Right lung (tissue), 2 donors: ENCODE measurements at regions not wholly inside any gene's neighbourhood (a gene's known extent, or its start where the extent isn't known, plus 50 kb on each side); places are given as distances from the start of the nearest gene placed in this dataset.
A peak's percentile ranks its signal among the peaks of the same experiment; 100 is the strongest.
"Not testable (repeated sequence)": the region's sequence is repeated elsewhere in the genome, so short reads cannot be mapped to it uniquely, and the experiment has no call there.

Experiments used
- DNase-seq, 2 donors: peaks; one replicate each; pipeline ENCODE4 v3.0.0-alpha.2; 2013

DNA sequence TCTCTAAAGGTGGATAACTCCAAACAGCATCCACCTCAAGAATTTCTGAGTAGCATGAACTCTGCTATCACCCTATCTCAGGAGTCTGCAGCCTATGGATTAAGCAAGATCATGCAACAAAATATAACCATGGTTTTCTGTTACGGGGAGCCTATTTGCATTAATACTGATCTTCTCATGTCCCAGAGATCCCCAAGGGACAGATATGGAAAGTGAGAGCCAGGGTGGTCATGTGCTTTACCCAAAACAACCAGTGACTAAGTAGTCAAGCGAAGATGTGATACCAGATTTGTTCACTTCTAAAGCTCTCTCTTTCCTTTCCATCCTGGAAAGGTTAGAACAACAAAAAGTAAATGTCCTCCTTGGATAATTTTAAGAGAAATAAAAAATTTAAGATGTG, 125.1 kb downstream of the PRRX1 start:
- no peak for DNase-seq

DNA sequence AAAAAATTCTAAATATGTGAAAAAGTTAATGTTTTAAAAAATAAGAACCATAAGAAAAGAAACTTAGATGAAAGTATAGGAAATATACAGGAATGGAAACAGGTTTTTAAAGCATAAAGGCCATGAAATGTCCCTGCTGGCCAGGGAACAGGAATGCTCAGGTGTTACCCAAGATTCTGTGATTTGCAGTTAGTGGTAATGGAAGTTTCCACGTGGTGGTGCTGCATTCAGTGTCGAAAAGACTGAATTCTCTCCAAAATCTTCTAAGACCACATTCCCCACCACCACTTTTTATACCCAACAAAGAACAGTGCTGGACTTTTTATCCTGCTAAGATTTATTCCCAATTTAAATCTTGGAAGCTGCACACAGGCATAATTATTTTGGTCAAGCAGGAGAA, 126.2 kb downstream of the PRRX1 start:
- DNase-seq: no peak

DNA sequence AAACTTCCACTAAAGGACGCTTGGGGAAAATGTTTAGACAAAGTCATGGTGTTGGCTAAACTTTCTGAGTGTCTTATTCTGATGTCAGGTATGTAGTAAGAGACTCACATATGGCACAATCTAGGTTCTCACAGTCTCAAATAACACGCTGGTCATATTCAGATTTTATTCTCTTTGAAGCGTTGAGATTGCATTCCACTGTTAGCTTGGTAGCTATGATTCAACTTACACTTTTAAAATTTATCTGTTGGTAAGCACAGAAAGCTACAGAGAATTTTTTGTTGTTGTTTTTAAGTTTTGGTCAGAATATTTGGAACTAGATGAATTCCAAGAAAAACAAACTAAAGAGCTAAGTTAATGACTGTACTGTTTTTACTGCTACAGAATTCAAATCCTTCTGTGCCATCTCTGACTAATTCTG, 126.7 kb downstream of the PRRX1 start:
- DNase-seq: no peak

DNA sequence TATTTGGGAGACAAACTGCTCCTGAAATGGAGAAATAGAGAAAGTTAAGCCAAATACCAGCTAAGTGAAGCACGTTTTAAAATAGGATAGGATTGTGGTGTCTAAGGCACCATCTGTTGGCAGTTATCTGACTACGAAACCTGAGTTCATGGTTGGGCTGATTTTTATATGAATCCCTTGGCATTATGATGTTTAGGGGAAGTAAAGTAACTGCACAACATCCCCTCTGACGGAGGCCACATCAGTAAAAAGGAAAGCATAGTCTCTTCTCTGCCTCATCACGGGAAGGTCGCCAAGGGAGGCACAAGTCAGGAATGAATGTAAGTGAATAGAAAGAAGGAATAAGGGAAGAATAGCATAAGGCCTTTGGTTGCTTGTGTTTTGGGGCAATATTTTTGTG, 128.0 kb downstream of the PRRX1 start:
- DNase-seq: no peak

DNA sequence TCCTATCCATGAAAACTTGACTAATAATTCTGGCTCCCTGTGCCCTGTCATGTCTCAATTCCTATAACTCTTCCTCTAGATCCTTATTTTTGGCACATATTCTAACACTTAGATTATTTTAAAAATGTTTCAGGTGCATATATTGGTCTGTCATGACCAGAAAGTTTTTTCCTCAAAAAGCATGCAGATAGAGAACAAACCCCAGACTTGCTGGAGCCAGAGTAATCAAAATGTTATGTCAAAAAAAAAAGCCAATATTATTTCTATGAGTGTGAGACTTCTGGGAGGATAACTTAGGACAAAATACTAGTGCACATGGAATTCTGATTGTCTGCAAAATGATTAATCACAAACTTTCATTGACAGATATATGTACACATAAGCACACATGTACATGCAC, 135.1 kb upstream of the MROH9 start:
- DNase-seq: no peak

DNA sequence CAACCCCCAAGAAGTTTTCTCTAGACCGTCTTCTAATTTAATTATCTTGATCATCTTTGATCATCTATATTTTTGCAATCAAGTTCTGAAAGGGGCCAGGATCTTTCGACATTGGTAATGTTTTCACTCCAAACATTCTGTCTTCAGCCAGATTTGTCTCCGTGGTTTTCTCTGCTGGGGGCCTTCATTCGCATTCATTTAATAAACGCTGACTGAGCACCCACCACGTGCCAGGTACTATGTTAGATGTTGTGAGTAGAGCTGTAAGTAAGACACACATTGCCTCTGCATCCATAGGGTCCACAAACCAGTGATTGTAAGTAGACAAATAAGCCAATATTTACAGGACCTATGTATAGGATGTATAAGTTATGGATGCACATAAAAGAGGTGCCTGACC, 134.5 kb upstream of the MROH9 start:
- DNase-seq: no peak

DNA sequence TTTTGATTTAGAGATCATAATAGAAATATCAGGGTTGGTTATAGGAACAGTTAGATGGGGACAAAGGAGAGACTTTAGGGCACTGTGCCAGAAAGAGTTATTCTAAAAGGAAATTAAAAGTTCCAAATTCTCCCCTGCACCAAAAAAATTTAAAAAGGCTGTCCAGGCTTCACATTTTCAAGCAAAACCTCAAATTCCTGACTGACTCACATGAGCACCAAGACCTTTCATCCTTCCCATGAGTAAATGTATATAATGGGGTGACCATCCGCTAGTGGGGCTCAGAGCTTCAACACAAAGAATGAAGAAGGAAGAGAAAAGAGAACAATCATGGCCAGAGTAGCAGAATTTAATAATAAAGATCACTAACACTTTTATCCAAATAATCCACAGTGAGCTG, 131.6 kb upstream of the MROH9 start:
- no peak for DNase-seq

DNA sequence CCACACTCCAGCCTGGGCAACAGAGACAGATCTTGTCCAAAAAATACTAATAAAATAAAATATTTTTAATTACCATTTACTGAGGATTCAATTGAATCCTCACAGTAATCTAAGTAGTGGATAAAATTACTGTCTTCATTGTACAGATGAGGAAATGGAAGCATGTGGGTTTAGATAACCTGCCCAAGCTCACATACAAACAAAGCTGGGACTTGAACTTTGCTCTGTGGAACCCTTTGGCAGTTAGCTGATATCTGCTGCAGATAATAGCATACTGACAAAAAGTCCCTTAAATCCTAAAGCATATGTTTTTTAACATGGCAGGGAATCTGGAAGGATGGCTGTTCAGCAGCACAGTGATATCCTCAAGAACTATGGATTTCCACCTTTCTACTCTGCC, 130.9 kb upstream of the MROH9 start:
- DNase-seq: no peak

DNA sequence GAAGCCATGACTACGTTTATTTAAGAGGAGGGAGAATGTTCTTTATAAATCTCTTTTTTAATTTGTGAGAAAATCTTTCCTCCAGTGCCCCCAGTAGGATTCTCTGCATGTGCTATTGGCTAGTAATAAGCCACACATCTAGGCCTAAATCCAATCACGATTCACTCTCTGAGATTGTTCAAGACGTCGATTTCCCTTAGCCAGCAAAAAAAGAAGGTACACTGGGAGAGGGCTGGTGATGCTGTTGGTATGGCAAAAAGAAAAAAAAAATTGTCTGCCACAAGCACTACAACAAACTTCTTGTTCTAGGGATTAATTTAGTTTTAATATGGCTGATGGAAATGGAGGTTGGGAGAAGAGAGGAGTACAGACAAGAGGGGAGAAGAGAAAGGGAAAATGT, 130.5 kb upstream of the MROH9 start:
- no peak for DNase-seq

DNA sequence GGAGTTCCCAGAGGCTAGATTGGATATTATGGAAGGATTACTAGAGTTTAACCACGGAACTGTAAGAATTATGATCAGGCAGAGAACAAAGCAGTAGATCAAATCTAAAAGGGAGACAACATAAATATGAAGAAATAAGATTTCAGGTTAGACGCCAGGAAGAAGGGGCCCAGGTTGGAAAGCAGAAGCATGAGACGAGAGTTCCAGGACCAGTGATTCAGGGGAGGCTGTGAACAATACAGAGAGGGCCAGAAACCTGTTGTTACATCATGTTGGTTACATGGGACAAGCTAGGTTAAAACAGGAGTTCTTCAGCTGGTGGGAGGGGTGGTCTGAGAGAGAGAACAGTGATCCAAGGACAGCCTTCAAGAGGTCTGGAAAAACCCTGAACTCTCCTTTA, 128.4 kb upstream of the MROH9 start:
- no peak for DNase-seq

DNA sequence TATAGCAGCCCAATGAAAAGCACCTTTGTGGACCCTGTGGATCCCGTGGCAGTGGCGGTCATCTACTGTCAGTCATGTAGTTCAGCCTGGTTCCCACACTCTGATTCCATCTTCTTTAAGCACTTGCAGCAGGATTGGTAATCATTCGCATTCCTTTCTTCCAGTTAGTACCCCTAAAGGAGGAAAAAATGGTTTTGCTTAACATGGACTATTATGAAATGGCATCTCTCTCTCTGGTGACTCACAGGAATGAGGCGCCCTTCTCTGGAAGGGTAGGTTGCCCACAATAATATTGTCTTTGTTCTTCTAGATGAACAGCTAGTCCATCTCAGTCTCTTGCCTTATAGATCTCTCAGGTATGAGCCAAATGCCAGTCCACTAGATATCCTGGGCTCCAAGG, 127.9 kb upstream of the MROH9 start:
- DNase-seq: no peak

DNA sequence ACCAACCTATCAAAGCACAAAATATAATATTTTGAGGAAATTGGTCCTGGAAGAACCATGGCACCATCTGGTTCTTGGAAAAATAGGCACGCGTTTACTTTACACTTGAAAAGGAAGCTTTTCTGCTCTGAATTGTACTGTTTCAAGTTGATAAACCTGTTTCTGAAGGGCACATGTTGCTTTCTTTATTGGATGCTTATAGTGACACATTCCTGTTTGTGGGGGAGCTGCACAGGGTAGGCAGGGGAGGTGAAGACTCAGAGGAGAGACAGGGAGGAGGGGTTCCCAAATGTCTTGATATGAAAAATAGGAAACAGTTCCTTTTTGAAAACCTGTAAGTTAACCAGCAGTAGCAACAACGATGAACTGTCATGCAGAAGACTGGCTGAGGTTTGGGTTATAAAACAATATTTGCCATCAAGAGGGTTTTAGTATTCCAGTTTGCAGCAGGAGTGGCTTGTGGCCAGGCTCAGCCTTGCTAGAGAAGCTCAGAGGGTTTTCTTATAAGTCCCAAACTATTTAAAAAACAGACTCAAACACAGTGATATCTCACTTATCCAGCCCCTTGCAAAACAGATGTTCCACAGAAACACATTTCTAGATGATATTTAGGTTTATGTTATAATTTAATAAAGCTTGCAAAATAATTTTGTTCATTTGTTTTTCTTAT, 127.0 kb upstream of the MROH9 start:
- peak; percentile 33 to 36 for DNase-seq

DNA sequence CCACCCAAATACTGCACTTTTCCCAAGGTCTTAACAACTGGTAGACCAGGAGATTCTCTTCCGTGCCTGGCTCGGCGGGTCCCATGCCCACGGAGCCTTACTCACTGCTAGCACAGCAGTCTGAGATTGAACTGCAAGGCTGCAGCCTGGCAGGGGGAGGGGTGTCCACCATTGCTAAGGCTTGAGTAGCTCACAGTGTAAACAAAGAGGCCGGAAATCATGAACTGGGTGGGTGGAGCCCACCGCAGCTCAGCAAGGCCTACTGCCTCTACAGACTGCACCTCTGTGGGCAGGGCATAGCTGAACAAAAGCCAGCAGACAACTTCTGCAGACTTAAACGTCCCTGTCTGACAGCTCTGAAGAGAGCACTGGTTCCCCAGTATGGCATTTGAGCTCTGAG, 124.3 kb upstream of the MROH9 start:
- DNase-seq: not testable (repeated sequence)

DNA sequence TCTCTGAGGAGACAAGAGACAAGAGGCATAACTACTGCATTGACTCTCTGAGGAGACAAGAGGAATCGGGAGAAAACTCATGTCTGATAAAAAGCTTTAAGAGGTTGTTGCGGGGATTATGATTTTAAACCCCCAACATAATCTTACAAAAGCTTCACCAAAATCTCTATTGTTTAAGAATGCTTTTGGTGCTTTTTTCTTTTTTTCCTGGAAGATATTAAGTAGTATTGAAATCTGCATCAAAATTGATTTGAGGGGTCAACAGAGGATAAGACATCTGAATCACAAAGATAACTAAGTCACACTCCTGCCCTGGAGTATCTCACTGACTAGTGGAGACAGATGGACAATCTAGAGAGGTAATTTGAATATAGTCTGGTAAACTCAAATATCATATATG, 115.6 kb upstream of the MROH9 start:
- no peak for DNase-seq

DNA sequence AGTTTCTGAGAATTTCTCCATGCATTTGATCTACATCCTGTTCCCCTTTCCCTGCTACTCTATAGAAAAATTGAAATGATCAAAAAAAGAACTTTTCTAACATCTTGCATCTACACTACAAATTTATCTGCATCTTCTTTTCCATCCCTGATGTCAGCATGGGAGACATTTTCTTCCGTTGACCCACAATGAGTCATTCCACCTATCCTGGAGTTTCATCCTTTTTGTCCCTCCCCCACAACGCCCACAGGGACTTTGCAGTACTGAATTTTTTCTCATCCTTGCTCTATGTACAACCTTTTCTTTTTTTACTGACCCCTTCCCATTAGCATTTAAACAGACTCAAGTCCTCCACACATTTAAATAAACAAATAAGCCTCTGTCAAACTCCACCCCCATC, 112.2 kb upstream of the MROH9 start:
- DNase-seq: no peak

DNA sequence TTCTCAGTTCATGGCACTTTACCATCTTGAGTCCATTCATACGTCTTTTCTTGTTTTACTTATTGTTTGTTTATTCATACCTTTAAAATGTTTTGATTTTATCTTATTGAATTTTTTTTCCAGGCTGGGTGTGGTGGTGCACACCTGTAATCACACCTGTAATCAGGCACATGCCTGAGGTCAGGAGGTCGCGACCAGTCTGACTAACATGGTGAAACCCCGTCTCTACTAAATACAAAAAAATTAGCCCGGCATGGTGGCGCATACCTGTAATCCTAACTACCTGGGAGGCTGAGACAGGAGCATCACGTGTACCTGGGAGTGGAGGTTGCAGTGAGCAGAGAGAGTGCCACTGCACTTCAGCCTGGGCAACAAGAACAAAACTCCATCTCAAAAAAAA, 104.1 kb upstream of the MROH9 start:
- no peak for DNase-seq

DNA sequence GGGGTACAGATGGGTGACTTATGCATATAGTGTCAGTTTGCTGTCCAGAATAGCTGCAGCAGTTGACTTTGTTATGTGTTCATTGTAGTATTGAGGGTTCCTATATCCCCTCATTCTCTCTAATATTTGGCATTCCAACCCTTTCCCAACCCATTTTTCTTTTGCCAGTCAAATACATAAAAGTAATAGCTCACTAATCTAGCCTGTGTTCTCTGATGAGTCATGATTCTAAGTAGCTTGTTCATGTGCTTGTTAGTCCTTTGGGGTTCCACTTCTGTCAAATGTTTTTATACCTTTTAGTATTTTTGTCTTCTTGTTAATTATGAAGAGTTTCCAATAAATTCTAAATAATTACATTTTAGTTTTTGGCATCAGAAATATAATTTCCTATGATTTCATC, 99.2 kb upstream of the MROH9 start:
- no peak for DNase-seq

DNA sequence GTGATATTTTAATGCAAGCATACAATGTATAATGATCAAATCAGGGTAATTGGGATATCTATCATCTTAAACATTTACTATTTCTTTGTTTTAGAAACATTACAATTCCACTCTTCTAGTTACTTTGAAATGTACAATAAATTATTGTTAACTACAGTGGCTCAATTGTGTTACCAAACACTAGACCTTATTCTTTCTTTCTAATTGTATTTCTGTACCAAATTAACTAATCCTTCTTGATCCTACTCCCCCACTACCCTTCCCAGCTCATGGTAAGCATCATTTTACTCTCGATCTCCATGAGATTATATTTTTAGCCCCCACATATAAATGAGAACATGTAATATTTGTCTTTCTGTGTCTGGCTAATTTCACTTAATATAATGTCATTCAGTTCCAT, 95.0 kb upstream of the MROH9 start:
- DNase-seq: no peak

DNA sequence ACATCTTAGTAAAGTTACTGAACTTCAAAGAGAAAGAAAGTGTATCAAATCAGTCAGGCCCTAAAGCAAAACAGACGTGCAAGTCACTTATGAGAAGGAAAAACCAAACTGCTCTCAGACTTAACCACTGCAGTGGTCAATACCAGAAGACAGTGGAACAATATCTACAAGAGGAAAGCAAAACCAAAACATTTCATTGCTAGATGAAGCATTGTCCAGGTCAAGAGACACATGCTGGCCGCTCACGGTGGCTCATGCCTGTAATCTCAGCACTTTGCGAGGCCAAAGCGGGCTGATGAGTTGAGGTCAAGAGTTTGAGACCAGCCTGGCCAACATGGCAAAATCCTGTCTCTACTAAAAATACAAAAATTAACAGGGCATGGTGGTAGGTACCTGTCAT, 82.0 kb upstream of the MROH9 start:
- no peak for DNase-seq

DNA sequence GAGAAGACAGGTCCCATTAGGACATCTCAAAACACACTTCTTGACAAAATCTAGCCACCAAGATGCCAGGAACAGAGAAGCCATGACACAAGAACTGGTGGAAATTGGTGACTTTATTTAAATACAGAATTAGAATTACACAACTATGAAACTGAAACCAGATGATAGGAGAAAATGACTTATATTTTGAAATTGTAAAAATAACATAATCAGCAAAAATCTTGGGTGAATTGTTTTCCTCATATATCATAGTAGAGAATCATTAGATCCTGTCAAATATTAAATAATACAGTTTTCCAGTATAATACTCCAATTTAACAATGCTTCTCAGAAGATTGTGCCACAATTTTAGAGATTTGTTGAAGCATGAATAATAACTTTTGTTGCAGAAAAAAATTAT, 81.5 kb upstream of the MROH9 start:
- no peak for DNase-seq

DNA sequence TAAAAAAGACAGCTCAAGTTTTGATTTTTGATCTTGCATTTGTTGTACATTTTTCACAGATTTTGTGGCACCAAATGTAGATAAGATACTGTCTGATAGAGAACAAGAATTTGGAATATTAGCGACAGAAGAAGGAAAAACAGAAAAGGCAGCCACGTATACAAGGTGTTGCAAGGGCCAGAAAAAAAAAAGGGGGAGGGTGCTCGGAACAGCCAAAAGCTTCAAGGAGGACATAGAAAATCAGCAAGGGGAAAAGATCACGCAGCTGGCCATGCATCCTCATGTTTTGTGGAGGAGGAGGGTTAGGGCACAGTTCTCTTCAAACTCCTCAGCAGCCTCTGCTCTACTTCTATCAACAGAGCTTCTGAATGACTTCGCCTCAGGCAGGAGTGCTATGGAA, 80.7 kb upstream of the MROH9 start:
- DNase-seq: no peak

DNA sequence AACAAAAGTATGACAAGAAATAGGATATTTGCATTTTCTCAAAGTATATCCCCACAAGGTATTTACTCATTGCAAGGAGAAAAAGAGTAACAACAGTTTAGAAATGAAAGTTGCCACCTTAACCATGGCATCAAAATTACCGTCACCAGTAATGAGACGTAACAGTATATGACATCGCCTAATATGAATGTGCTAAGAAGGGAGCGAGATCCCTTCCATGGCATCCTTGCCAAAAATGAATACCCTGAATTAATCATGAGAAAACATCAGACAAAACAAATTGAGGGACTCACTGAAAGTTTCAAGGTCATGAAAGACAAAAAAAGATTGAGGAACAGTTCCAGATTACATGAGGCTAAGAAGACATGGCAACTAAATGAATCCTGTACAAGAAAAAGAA, 78.9 kb upstream of the MROH9 start:
- DNase-seq: no peak

DNA sequence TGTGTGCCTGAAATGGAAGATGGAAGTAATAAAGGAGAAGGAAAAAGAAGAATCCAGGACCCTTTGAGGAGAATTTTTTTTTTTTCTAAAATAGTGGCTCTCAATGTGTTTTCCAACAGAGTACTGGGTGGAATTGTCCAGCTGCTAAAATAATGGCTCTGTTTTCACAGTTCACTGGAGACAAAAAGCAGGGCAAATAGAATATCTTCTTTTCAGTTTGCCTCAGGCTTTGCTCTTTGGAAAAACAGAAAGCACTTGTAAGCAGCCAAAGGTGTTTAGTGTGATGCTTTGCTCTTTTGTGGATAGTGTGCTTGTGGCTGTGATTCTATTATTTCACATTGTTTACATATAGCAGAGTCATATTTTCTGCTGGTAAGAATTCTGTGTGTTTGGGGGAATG, 77.4 kb upstream of the MROH9 start:
- DNase-seq: no peak

DNA sequence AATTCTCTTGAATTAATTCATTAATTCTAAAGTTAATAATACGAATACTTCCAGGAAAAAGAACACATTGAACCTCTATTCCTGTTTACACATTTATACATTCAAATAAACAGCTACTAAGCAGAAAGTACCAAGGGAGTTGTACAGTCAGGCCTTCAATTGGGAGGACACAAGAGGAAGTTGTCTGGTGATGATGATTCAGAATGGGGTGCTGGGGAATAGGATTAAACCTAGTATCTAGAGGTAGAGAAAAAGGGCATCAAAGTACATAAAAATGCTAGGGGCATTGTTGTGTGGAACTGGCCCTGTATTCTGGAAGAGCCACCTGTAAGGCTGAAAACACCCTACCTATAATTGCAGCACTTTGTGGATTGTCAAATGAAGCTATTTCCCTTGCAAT, 71.7 kb upstream of the MROH9 start:
- no peak for DNase-seq

DNA sequence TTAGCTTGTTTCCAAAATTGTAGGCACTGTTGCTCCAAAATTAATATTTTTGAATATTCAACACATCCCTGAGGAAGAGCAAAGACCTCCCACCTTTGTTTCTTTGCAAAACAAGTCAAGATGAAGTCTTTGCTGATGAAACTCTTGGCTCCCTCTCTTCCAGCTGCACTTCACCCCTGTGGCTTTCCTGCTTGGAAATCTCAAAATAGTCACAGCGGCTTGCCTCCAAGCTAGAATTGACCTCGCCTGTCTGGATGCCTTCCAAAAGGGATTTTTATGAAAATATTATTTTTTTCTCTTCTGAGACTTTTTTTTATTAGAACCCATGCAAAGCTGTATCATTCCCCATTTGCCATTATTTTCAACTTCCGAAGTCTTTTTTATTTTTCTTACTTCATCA, 71.1 kb upstream of the MROH9 start:
- no peak for DNase-seq
